ENCODE measurements at regions not wholly inside any gene's neighbourhood (a gene's known extent, or its start where the extent isn't known, plus 50 kb on each side); places are given as distances from the start of the nearest gene placed in this dataset.
A peak's percentile ranks its signal among the peaks of the same experiment; 100 is the strongest.

GRCh38 chr3:64451283-64452012 lies 226.2 kb upstream of the PRICKLE2 start:
- Mint-ChIP-seq H3K9me3 (no peaks in the 10 kb centered on the region), H3K27me3 (ENCODE audit: low read depth) (no peaks in the 10 kb centered on the region), H3K36me3 (no peaks in the 10 kb centered on the region), H3K4me1 (peaks cover 32% of the 10 kb centered on the region), H3K27ac (no peak overlapping the region), H3K4me3 (no peak overlapping the region)
- TF ChIP-seq, protein P1, sequence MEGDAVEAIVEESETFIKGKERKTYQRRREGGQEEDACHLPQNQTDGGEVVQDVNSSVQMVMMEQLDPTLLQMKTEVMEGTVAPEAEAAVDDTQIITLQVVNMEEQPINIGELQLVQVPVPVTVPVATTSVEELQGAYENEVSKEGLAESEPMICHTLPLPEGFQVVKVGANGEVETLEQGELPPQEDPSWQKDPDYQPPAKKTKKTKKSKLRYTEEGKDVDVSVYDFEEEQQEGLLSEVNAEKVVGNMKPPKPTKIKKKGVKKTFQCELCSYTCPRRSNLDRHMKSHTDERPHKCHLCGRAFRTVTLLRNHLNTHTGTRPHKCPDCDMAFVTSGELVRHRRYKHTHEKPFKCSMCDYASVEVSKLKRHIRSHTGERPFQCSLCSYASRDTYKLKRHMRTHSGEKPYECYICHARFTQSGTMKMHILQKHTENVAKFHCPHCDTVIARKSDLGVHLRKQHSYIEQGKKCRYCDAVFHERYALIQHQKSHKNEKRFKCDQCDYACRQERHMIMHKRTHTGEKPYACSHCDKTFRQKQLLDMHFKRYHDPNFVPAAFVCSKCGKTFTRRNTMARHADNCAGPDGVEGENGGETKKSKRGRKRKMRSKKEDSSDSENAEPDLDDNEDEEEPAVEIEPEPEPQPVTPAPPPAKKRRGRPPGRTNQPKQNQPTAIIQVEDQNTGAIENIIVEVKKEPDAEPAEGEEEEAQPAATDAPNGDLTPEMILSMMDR (IDR thresholded peaks at IDR 0.05; ENCODE audit: unreplicated experiment) = no peak
- no peak for DNase-seq (ENCODE audit: low spot score in 2 of 2, unreplicated experiment in 2 of 2)

DNA sequence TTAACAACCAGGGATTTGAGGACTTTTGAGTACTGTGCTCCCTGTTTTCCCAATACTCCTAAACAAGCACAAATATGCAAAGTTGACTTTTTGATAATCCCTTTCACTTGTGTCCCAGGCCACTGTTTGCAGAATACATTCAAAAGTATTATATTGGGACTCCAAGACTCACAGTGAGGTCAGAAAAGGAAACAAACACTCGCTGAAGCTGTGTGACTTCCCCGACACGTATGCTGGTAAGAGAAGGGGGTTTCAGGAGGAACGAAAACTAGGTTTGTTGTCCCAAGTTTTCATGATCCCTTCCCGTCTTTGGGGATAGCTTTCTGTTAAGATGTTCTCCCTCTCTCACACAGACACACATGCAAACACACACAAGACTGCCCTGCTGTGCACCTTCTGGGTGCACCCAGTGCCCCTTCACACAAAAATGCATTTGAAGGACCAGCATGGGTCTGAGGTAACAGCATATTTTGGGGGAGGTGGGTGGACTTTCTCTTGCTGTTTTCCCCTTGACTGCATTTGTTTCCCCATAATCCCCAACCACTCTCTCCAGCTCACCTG lies 225.2 kb upstream of the PRICKLE2 start:
- DNase-seq (ENCODE audit: low spot score in 2 of 2, unreplicated experiment in 2 of 2) = no peak
- TF ChIP-seq, protein P1 (IDR thresholded peaks at IDR 0.05; ENCODE audit: unreplicated experiment) = no peak
- no peaks in the 10 kb centered on the region for H3K27me3 Mint-ChIP-seq (ENCODE audit: low read depth)
- H3K9me3 Mint-ChIP-seq = no peaks in the 10 kb centered on the region
- no peak overlapping the region for H3K4me3 Mint-ChIP-seq
- no peak overlapping the region for H3K27ac Mint-ChIP-seq
- H3K4me1 Mint-ChIP-seq = peaks cover 37% of the 10 kb centered on the region
- no peaks in the 10 kb centered on the region for H3K36me3 Mint-ChIP-seq

DNA sequence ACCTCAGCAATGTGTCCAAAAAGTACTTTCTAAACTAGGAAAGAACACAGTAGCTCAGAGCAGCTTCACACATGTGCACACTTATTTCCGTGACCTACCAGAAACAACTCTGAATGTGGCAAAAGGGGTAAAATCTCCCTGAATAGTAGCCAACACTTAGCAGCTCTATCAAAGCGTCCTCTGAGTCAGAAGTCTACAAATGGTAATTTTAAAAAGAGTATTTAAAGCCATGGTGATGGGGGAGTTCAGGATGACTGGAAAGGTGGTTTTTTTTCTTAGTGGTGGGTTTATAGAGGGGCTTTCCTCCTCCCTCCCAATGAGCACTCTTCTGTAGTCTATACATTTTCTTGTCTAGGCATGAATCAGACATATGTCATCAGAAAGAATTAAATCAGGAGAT lies 223.8 kb upstream of the PRICKLE2 start:
- peaks cover 39% of the 10 kb centered on the region for H3K4me1 Mint-ChIP-seq
- peaks cover 3% of the 10 kb centered on the region for H3K27me3 Mint-ChIP-seq (ENCODE audit: low read depth)
- DNase-seq (ENCODE audit: low spot score in 2 of 2, unreplicated experiment in 2 of 2) = no peak
- TF ChIP-seq, protein P1 (IDR thresholded peaks at IDR 0.05; ENCODE audit: unreplicated experiment) = no peak
- H3K27ac Mint-ChIP-seq = no peak overlapping the region
- no peaks in the 10 kb centered on the region for H3K36me3 Mint-ChIP-seq
- H3K4me3 Mint-ChIP-seq = no peak overlapping the region
- no peaks in the 10 kb centered on the region for H3K9me3 Mint-ChIP-seq

- Mint-ChIP-seq H3K27me3 (ENCODE audit: low read depth) (peaks cover 24% of the 10 kb centered on the region), H3K4me3 (peak overlapping the region; percentile 79), H3K4me1 (peaks cover 55% of the 10 kb centered on the region), H3K27ac (peak overlapping the region; percentile 26), H3K9me3 (no peaks in the 10 kb centered on the region), H3K36me3 (no peaks in the 10 kb centered on the region)
- DNase-seq (ENCODE audit: low spot score in 2 of 2, unreplicated experiment in 2 of 2) = no peak
- TF ChIP-seq, protein P1 (IDR thresholded peaks at IDR 0.05; ENCODE audit: unreplicated experiment) = no peak
Observed at GRCh38 chr3:64445944-64446300, 220.7 kb upstream of the PRICKLE2 start.

- DNase-seq (ENCODE audit: low spot score in 2 of 2, unreplicated experiment in 2 of 2) = peak; percentile 50 to 67
- TF ChIP-seq, protein P1 (IDR thresholded peaks at IDR 0.05; ENCODE audit: unreplicated experiment) = no peak
- Mint-ChIP-seq H3K9me3 (no peaks in the 10 kb centered on the region), H3K4me3 (peak overlapping the region; percentile 79), H3K4me1 (peaks cover 57% of the 10 kb centered on the region), H3K36me3 (no peaks in the 10 kb centered on the region), H3K27me3 (ENCODE audit: low read depth) (peaks cover 24% of the 10 kb centered on the region), H3K27ac (peak overlapping the region; percentile 26)
Observed at GRCh38 chr3:64445109-64445943, 220.1 kb upstream of the PRICKLE2 start.

All from mesothelial cell of epicardium (in vitro differentiated cells).